Neural progenitor cell (in vitro differentiated cells): ENCODE measurements at regions not wholly inside any gene's neighbourhood (a gene's known extent, or its start where the extent isn't known, plus 50 kb on each side); places are given as distances from the start of the nearest gene placed in this dataset.

ENCODE experiments used
- EZH2 ChIP-seq: fragments of 200-600 bp; sonication (generic); IDR thresholded peaks from 2 replicates; pipeline ENCODE4 v1.6.1; 2017; ENCODE audit warnings: antibody characterized with exemption, mild to moderate bottlenecking, moderate library complexity
- EZH2phosphoT487 ChIP-seq: fragments of 200-600 bp; sonication (generic); IDR thresholded peaks from 2 replicates; pipeline ENCODE4 v1.6.1; 2017; ENCODE audit warnings: antibody characterized with exemption
- TF ChIP-seq, protein P1 (sequence below): fragments of 200-600 bp; sonication (generic); IDR thresholded peaks from 2 replicates; pipeline ENCODE4 v1.5.1; 2017; ENCODE audit warnings: antibody characterized with exemption, mild to moderate bottlenecking

DNA sequence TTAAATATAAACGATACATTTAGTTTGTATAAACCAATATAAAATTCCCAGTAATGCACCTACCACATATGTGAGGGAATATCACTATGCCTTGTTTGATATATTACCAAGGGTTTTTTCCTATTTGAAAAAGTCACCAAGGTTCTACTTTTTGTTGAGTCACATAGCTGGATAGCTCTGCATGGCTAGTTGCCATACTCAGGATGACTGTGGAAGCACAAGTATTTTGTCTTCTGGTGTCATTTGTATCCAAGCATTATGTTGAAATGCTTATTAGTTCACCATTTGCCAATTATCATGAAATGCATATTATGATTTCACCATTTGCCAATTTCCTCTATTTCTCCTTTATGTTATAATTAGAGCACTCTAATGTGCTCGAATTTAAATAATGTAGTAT lies 162.7 kb upstream of the TTC29 start:
- TF ChIP-seq, protein P1, sequence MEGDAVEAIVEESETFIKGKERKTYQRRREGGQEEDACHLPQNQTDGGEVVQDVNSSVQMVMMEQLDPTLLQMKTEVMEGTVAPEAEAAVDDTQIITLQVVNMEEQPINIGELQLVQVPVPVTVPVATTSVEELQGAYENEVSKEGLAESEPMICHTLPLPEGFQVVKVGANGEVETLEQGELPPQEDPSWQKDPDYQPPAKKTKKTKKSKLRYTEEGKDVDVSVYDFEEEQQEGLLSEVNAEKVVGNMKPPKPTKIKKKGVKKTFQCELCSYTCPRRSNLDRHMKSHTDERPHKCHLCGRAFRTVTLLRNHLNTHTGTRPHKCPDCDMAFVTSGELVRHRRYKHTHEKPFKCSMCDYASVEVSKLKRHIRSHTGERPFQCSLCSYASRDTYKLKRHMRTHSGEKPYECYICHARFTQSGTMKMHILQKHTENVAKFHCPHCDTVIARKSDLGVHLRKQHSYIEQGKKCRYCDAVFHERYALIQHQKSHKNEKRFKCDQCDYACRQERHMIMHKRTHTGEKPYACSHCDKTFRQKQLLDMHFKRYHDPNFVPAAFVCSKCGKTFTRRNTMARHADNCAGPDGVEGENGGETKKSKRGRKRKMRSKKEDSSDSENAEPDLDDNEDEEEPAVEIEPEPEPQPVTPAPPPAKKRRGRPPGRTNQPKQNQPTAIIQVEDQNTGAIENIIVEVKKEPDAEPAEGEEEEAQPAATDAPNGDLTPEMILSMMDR = no peak
- TF ChIP-seq EZH2phosphoT487 = no peak
- TF ChIP-seq EZH2 = no peak
